GM19452 (cell line): ENCODE measurements at regions not wholly inside any gene's neighbourhood (a gene's known extent, or its start where the extent isn't known, plus 50 kb on each side); places are given as distances from the start of the nearest gene placed in this dataset.
"Not testable (repeated sequence)": the region's sequence is repeated elsewhere in the genome, so short reads cannot be mapped to it uniquely, and the experiment has no call there.

Experiments used
- ATAC-seq: cut with Tn5 transposase; IDR thresholded peaks from one replicate; pipeline ENCODE4 v1.9.1; 2021; ENCODE audit not compliant: unreplicated experiment

GRCh38 chr9:80797101-80797829, 892.1 kb downstream of the TLE1 start:
- no peak for ATAC-seq

- ATAC-seq = no peak
These were observed 892.7 kb downstream of the TLE1 start for GRCh38 chr9:80796632-80797031.

- ATAC-seq = no peak
These were observed 895.1 kb downstream of the TLE1 start for GRCh38 chr9:80794197-80794596.

GRCh38 chr9:80793706-80794105, 895.6 kb downstream of the TLE1 start:
- no peak for ATAC-seq

- ATAC-seq = no peak
These were observed 896.6 kb downstream of the TLE1 start for GRCh38 chr9:80792726-80793125.

- ATAC-seq = no peak
These were observed 897.5 kb downstream of the TLE1 start for GRCh38 chr9:80791836-80792235.

GRCh38 chr9:80790764-80791163, 898.6 kb downstream of the TLE1 start:
- ATAC-seq = no peak

- no peak for ATAC-seq
These were observed 899.5 kb downstream of the TLE1 start for GRCh38 chr9:80789831-80790230.

- no peak for ATAC-seq
These were observed 901.7 kb downstream of the TLE1 start for GRCh38 chr9:80787636-80788035.

GRCh38 chr9:80784647-80785046, 904.7 kb downstream of the TLE1 start:
- no peak for ATAC-seq

GRCh38 chr9:80775971-80776370, 913.4 kb downstream of the TLE1 start:
- no peak for ATAC-seq

- no peak for ATAC-seq
These were observed 913.8 kb downstream of the TLE1 start for GRCh38 chr9:80775530-80775929.

- no peak for ATAC-seq
These were observed 917.6 kb downstream of the TLE1 start for GRCh38 chr9:80771555-80772347.

GRCh38 chr9:80763536-80763935, 925.8 kb downstream of the TLE1 start:
- no peak for ATAC-seq

GRCh38 chr9:80755586-80755985, 933.8 kb downstream of the TLE1 start:
- no peak for ATAC-seq

- ATAC-seq = not testable (repeated sequence)
These were observed 942.3 kb downstream of the TLE1 start for GRCh38 chr9:80747056-80747455.

GRCh38 chr9:80732506-80732905, 956.8 kb downstream of the TLE1 start:
- ATAC-seq = no peak

GRCh38 chr9:80720579-80720978, 968.8 kb downstream of the TLE1 start:
- no peak for ATAC-seq

GRCh38 chr9:80707120-80707519, 982.2 kb downstream of the TLE1 start:
- ATAC-seq = no peak

- no peak for ATAC-seq
These were observed 988.3 kb downstream of the TLE1 start for GRCh38 chr9:80701061-80701460.

- ATAC-seq = no peak
These were observed 989.8 kb downstream of the TLE1 start for GRCh38 chr9:80699511-80699998.

GRCh38 chr9:80698725-80699410, 990.5 kb downstream of the TLE1 start:
- no peak for ATAC-seq
